Stomach (tissue), 4 donors: ENCODE measurements at regions not wholly inside any gene's neighbourhood (a gene's known extent, or its start where the extent isn't known, plus 50 kb on each side); places are given as distances from the start of the nearest gene placed in this dataset.

Source experiments
- CTCF ChIP-seq, 7 experiments: fragments of 450-650 bp in 4 of 7; fragments of 200-600 bp in 3 of 7; sonication (generic) in 3 of 7; IDR thresholded peaks; one replicate each; pipeline ENCODE4 v1.5.1; 2016 to 2019; ENCODE audit warnings: antibody characterized with exemption in 7 of 7, control low read depth in 2 of 7, mild to moderate bottlenecking in 1 of 7
- POLR2AphosphoS5 ChIP-seq, 3 donors: sonication (generic); formaldehyde crosslinking; IDR thresholded peaks; one replicate each; pipeline ENCODE4 v1.6.1; 2016; ENCODE audit warnings: antibody characterized with exemption in 3 of 3

- TF ChIP-seq CTCF (IDR thresholded peaks at IDR 0.05) (no peak), POLR2AphosphoS5 (IDR thresholded peaks at IDR 0.05) (no peak)
These were observed 1581.8 kb upstream of the WWC1 start for GRCh38 chr5:166709691-166710090.
